Stimulated activated CD4-positive, alpha-beta T cell treated with anti-CD3 and anti-CD28 coated beads, Interleukin-15, amount 100 ng/mL, for 24 hours (primary cell): ENCODE measurements at regions not wholly inside any gene's neighbourhood (a gene's known extent, or its start where the extent isn't known, plus 50 kb on each side); places are given as distances from the start of the nearest gene placed in this dataset.

Experiments
- DNase-seq: peaks from one replicate; pipeline ENCODE4 v3.0.0-alpha.2; 2020

- DNase-seq = no peak
Observed at GRCh38 chr18:34075963-34076860, 148.5 kb downstream of the NOL4 start.

- no peak for DNase-seq
Observed at GRCh38 chr18:34061226-34061625, 163.5 kb downstream of the NOL4 start.

- DNase-seq = no peak
Observed at GRCh38 chr18:34055227-34055626, 169.5 kb downstream of the NOL4 start.

GRCh38 chr18:34050661-34051060, 174.1 kb downstream of the NOL4 start:
- no peak for DNase-seq

- DNase-seq = no peak
Observed at GRCh38 chr18:34049511-34049910, 175.2 kb downstream of the NOL4 start.

- DNase-seq = no peak
Observed at GRCh38 chr18:34048423-34048822, 176.3 kb downstream of the NOL4 start.

GRCh38 chr18:34042423-34043146, 182.1 kb downstream of the NOL4 start:
- DNase-seq = no peak

DNA sequence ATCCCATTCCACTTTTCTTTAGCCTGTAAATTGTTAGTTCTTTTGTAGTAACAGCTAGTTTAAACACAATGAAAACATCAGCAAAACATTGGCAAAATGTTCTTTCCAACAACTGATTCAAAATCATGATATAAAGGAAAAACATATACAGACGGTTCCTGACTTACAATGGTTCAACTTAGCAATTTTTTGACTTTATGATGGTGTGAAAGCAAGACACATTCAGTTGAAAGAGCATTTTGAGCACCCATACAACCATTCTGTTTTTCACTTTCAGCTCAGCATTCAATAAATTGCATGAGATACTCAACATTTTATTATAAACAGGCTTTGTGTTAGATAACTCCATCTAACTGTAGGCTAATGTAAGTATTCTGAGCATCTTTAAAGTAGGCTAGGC, 185.1 kb downstream of the NOL4 start:
- DNase-seq = no peak

DNA sequence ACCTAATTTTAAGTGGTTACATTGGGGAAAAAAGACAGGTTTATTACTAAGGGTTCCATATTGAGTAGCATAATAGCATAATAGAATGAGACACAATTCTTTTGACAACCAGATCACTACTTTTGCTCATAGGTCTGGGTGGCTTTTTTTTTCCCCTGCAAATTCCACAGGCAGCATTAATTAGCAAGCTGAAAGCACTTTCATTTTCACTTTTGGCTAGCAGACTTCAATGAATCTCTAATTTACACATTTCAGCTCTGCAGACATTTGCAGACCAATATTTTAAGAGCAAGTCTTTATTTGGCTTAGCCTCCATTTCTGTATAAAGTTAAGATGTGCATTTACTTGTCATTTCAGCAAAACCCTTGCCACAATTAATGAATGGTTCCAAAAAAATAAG, 185.5 kb downstream of the NOL4 start:
- DNase-seq = no peak

GRCh38 chr18:34038086-34038485, 186.6 kb downstream of the NOL4 start:
- no peak for DNase-seq

DNA sequence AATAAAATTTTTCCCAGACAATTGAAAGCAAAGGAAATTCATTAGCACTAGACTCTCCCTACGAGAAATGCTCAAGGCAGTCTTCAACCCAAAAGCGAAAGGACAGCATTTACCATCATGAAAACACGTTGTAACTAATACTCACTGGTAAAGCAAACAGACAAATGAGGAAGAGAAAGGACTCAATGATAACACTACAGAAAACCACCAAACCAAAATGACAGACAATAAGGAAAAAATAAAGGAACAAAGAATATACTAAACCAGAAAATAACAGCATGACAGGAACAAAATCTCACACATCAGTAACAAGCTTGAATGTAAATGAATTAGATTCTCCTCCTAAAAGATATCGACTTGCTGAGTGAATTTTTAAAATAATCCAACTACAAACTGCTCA, 190.7 kb downstream of the NOL4 start:
- no peak for DNase-seq

- no peak for DNase-seq
Observed at GRCh38 chr18:34031810-34032209, 192.9 kb downstream of the NOL4 start.

DNA sequence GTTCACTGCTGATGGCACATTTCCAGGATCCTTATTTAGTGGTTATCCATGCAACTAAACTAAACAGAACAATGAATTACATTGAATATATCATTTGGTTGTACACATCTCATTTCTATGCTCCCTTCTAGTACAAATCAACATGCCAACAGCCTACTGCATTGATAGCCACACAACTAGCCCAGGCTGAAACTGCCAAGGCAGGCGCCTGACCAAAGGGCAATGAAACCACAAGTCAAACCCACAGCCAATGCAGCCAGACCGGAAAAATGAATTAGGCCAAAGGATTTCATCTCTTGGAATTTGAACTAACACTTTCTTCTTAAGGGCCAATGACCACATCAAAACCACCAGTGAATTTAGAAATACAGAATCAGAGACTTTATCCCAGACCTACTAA, 196.4 kb downstream of the NOL4 start:
- no peak for DNase-seq

GRCh38 chr18:34025191-34025801, 199.4 kb downstream of the NOL4 start:
- no peak for DNase-seq

DNA sequence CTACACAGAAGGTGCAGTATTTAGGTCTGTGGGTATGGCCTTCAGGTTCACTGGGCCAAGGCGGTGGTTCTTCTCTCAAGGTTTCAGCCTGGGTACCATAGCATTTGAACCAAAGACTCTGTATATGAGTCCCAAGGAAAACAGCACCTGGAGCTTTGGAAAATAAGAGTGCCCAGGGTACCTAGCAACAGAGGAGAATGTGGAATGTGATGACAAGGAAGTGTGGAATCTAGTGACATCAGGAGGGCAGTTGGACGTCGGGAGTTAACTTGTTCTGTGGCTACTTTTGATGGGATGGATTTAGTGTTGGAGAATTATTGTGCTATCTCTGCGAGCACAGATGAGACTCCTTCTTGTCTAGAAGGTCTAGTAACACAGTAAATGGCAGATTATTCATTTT, 201.2 kb downstream of the NOL4 start:
- DNase-seq = no peak

DNA sequence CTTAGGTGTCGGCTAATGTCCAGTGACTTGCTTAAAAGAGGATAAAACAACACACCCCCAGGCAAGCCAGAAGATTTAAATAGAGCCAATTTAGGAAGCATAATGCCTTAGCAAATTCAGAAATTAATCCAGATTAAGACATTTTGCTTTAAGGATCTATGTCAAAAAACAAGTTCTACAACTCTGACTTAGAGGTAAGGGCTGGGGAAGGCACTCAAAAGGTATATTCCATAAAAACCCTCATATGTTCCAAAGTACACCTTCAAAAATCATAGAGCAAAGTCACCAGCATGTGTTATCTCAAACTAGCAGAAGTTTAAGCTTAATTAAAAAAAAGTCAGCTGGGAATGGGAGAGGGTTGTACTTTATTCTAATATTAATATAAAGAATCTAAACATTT, 206.4 kb downstream of the NOL4 start:
- no peak for DNase-seq

DNA sequence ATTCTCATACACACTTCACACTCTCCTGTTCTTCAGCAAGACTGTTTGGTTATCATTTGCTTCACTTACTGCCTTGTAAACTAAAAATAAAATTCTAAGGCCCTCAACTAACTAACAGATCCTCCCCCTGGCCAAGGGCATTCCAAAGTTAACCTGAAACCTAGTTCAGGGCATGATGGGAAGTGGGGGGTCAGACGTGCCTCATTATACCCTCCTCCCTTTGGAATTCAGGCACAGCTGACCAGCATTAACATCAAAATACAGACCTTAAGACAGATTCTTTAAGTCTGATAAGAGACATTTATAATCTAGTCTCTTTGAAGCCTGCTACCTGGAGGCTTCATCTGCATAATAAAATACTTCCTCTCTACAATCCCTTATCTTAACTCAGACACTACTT, 221.0 kb downstream of the NOL4 start:
- DNase-seq = no peak

DNA sequence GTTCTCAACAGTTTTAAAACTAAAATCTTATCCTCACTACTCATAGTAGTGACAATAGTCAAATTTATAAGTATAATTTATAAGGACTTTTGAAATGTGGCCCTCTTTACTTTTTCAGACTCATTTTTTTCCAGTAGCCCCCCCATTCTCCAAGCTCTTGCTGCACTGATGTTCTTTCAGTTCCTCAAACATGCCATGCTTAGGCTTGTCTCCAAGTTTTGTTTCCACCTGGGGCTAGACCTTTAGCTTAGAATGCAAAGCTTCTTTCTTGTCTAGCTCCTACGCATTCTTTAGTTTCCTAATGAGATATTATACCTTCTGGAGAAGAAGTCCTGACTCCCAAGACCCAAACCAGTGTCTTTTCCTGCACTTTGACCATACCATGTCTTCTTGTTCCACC, 222.6 kb downstream of the NOL4 start:
- no peak for DNase-seq

DNA sequence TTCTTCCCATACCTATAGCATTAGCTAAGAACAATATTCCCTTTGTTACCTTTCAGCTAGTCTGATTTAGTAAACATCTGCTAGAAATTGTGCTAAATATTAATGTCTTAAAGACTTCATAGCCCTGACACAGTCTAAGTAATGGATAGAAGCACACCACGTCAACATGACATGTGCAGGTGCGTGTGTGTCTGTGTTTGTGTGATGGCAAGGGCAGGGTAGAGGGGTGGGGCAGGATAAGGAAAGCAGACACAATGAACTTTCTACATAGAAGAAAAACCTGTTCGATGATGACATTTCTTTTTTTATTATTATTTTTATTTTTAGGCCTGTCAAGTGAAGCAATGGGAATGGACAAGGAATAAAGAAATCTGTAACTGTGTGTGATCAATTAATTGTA, 223.3 kb downstream of the NOL4 start:
- no peak for DNase-seq

- DNase-seq = no peak
Observed at GRCh38 chr18:33987206-33987605, 237.5 kb downstream of the NOL4 start.

- no peak for DNase-seq
Observed at GRCh38 chr18:33983126-33983525, 241.6 kb downstream of the NOL4 start.

DNA sequence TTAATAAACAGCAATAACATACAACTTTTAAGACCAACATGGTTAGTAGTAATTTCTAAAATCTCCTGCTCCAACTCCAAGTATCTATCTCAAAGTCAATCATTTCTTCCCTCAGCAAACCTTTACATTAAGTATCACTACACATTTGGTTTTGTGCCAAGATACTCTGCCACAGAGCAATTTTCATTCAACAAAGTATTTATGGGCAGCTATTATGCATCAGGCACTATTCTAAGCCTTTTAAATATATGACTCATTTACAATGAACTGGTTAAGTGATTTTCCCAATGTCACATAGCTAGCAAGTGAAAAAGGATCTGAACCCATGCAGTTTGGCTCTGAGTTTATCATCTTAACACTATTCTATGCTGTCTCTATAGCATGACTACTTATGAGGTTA, 264.3 kb downstream of the NOL4 start:
- no peak for DNase-seq

GRCh38 chr18:33959609-33960008, 265.1 kb downstream of the NOL4 start:
- no peak for DNase-seq

DNA sequence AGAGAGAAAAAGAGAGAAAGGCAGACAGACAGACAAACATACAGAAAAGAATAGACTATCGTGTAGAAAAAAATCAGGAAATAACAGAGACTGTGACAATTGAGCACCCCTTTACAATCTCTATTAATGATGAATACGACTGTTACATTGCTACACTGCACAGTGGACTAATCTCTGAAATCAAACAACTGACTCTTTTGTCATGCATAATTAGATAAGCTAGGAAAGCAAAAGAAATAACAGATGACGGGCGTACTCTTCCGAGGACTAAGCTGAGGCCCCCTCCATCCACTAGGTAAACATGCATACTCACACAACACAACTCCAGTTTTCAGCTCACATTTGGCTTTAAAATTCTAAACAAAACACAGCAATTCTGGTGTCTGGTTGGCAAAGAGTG, 267.0 kb downstream of the NOL4 start:
- no peak for DNase-seq
